ENCODE measurements at regions not wholly inside any gene's neighbourhood (a gene's known extent, or its start where the extent isn't known, plus 50 kb on each side); places are given as distances from the start of the nearest gene placed in this dataset.

- Mint-ChIP-seq H3K9me3 (no peaks in the 10 kb centered on the region), H3K27ac (no peak overlapping the region), H3K36me3 (ENCODE audit: low read depth) (peaks cover 2% of the 10 kb centered on the region; the same call in 1 of the 3 replicates), H3K4me1 (no peaks in the 10 kb centered on the region), H3K4me3 (no peak overlapping the region), H3K27me3 (ENCODE audit: insufficient read depth, low read depth, poor library complexity) (no peaks in the 10 kb centered on the region)
- Histone ChIP-seq H3K36me3 (ENCODE audit: insufficient read depth) (no peaks in the 10 kb centered on the region), H3K27ac (ENCODE audit: low read depth) (no peak overlapping the region), H3K4me3 (no peak overlapping the region), H4K20me1 (replicated peaks; ENCODE audit: insufficient read depth) (no peaks in the 10 kb centered on the region), H3K4me2 (no peak overlapping the region), H3K27me3 (ENCODE audit: insufficient read depth) (no peaks in the 10 kb centered on the region), H2AFZ (no peak overlapping the region), H3K4me1 (ENCODE audit: insufficient read depth) (no peaks in the 10 kb centered on the region), H3F3A (replicated peaks; ENCODE audit: low read depth) (no peaks in the 10 kb centered on the region), H3K9me2 (ENCODE audit: insufficient read depth) (no peaks in the 10 kb centered on the region), H3K79me2 (replicated peaks; ENCODE audit: insufficient read depth) (no peaks in the 10 kb centered on the region)
- ATAC-seq (no peak), DNase-seq (ENCODE audit: low spot score) (no peak)
- no peak for TF ChIP-seq POLR2AphosphoS5 (IDR thresholded peaks at IDR 0.05; ENCODE audit: low read depth)
- no peak for TF ChIP-seq ZNF114 (CRISPR knock-in tag; IDR thresholded peaks at IDR 0.05)
- no peak for TF ChIP-seq ZNF331 (CRISPR knock-in tag; IDR thresholded peaks at IDR 0.05; ENCODE audit: low read depth)
- TF ChIP-seq CREB1 (CRISPR knock-in tag; IDR thresholded peaks at IDR 0.05; ENCODE audit: low read depth), result no peak
- no peak for TF ChIP-seq EZH2 (IDR thresholded peaks at IDR 0.05; ENCODE audit: low read depth, unreplicated experiment)
- TF ChIP-seq JUNB (IDR thresholded peaks at IDR 0.05; ENCODE audit: unreplicated experiment), result no peak
- no peak for TF ChIP-seq REST (IDR thresholded peaks at IDR 0.05; ENCODE audit: unreplicated experiment)
- no peak for TF ChIP-seq ETS1 (IDR thresholded peaks at IDR 0.05)
- TF ChIP-seq STAT1 (IDR thresholded peaks at IDR 0.05; ENCODE audit: unreplicated experiment), result no peak
- TF ChIP-seq NANOG (IDR thresholded peaks at IDR 0.05; ENCODE audit: borderline replicate concordance), result no peak
- no peak for TF ChIP-seq ZNF462 (CRISPR knock-in tag; IDR thresholded peaks at IDR 0.05)
- no peak for TF ChIP-seq EZH2phosphoT487 (IDR thresholded peaks at IDR 0.05; ENCODE audit: unreplicated experiment)
- TF ChIP-seq CTCF (conservative IDR thresholded peaks at IDR 0.05; ENCODE audit: low read depth in 2 of 2), result no peak
These were observed 312.4 kb upstream of the DDX18 start for GRCh38 chr2:117502121-117502520.
